ENCODE measurements at regions not wholly inside any gene's neighbourhood (a gene's known extent, or its start where the extent isn't known, plus 50 kb on each side); places are given as distances from the start of the nearest gene placed in this dataset.
"Not testable (repeated sequence)": the region's sequence is repeated elsewhere in the genome, so short reads cannot be mapped to it uniquely, and the experiment has no call there.

- Mint-ChIP-seq H3K27ac (ENCODE audit: unreplicated experiment) (no peak overlapping the region), H3K27me3 (ENCODE audit: low read depth, unreplicated experiment) (no peaks in the 10 kb centered on the region), H3K4me1 (ENCODE audit: low read depth, unreplicated experiment) (no peaks in the 10 kb centered on the region), H3K36me3 (ENCODE audit: low read depth, unreplicated experiment) (no peaks in the 10 kb centered on the region), H3K9me3 (ENCODE audit: unreplicated experiment) (no peaks in the 10 kb centered on the region), H3K4me3 (ENCODE audit: unreplicated experiment) (no peak overlapping the region)
- DNase-seq (ENCODE audit: low read depth) = no peak
- no peaks in the 10 kb centered on the region for H3K79me2 ChIP-seq (ENCODE audit: insufficient read depth, low read length)
- no peak for FAIRE-seq
- no peak overlapping the region for H2AFZ ChIP-seq (ENCODE audit: low read depth, low read length)
- TF ChIP-seq EZH2 (IDR thresholded peaks at IDR 0.05; ENCODE audit: insufficient read depth, low read length) = no peak
- no peak for TF ChIP-seq CTCF (IDR thresholded peaks at IDR 0.05; ENCODE audit: insufficient read depth, low read depth, low read length)
- no peak overlapping the region for H3K9ac ChIP-seq (ENCODE audit: low read length)
- H3K4me2 ChIP-seq (ENCODE audit: low read length) = no peak overlapping the region
- H4K20me1 ChIP-seq (ENCODE audit: insufficient read depth, low read length) = no peaks in the 10 kb centered on the region
- H3K27ac ChIP-seq (ENCODE audit: low read depth, low read length) = no peak overlapping the region
- no peak overlapping the region for H3K4me3 ChIP-seq (ENCODE audit: insufficient read depth, low read depth, low read length)
- H3K36me3 ChIP-seq (ENCODE audit: insufficient read depth, low read length) = no peaks in the 10 kb centered on the region
- no peaks in the 10 kb centered on the region for H3K27me3 ChIP-seq (ENCODE audit: insufficient read depth, low read length)
- no peaks in the 10 kb centered on the region for H3K9me3 ChIP-seq (ENCODE audit: insufficient read depth, low read depth, low read length)
- H3K4me1 ChIP-seq (ENCODE audit: insufficient read depth, low read length) = peaks cover 3% of the 10 kb centered on the region
Observed at GRCh38 chr4:79820427-79820826, 252.6 kb downstream of the ANTXR2 start.

- H2AFZ ChIP-seq (ENCODE audit: low read depth, low read length); H3K36me3 ChIP-seq (ENCODE audit: insufficient read depth, low read length); H3K4me1 Mint-ChIP-seq (ENCODE audit: low read depth, unreplicated experiment); H3K27ac Mint-ChIP-seq (ENCODE audit: unreplicated experiment); H3K36me3 Mint-ChIP-seq (ENCODE audit: low read depth, unreplicated experiment); H3K4me3 Mint-ChIP-seq (ENCODE audit: unreplicated experiment); H3K9me3 Mint-ChIP-seq (ENCODE audit: unreplicated experiment); H3K9ac ChIP-seq (ENCODE audit: low read length); H4K20me1 ChIP-seq (ENCODE audit: insufficient read depth, low read length); H3K27ac ChIP-seq (ENCODE audit: low read depth, low read length); DNase-seq (ENCODE audit: low read depth); FAIRE-seq; H3K4me3 ChIP-seq (ENCODE audit: insufficient read depth, low read depth, low read length); H3K27me3 Mint-ChIP-seq (ENCODE audit: low read depth, unreplicated experiment); H3K4me1 ChIP-seq (ENCODE audit: insufficient read depth, low read length); H3K79me2 ChIP-seq (ENCODE audit: insufficient read depth, low read length); H3K27me3 ChIP-seq (ENCODE audit: insufficient read depth, low read length); H3K9me3 ChIP-seq (ENCODE audit: insufficient read depth, low read depth, low read length); H3K4me2 ChIP-seq (ENCODE audit: low read length): not testable (repeated sequence)
Observed at GRCh38 chr4:79807933-79808332, 265.1 kb downstream of the ANTXR2 start.

GRCh38 chr4:79798047-79798446, 275.0 kb downstream of the ANTXR2 start:
- no peaks in the 10 kb centered on the region for H3K27me3 Mint-ChIP-seq (ENCODE audit: low read depth, unreplicated experiment)
- H3K4me3 ChIP-seq (ENCODE audit: insufficient read depth, low read depth, low read length) = no peak overlapping the region
- no peak overlapping the region for H3K4me2 ChIP-seq (ENCODE audit: low read length)
- TF ChIP-seq CTCF (IDR thresholded peaks at IDR 0.05; ENCODE audit: insufficient read depth, low read depth, low read length) (no peak), EZH2 (IDR thresholded peaks at IDR 0.05; ENCODE audit: insufficient read depth, low read length) (no peak)
- no peaks in the 10 kb centered on the region for H3K36me3 ChIP-seq (ENCODE audit: insufficient read depth, low read length)
- peaks cover 2% of the 10 kb centered on the region for H3K9me3 Mint-ChIP-seq (ENCODE audit: unreplicated experiment)
- no peak overlapping the region for H3K27ac ChIP-seq (ENCODE audit: low read depth, low read length)
- H3K36me3 Mint-ChIP-seq (ENCODE audit: low read depth, unreplicated experiment) = no peaks in the 10 kb centered on the region
- H2AFZ ChIP-seq (ENCODE audit: low read depth, low read length) = no peak overlapping the region
- no peak overlapping the region for H3K27ac Mint-ChIP-seq (ENCODE audit: unreplicated experiment)
- FAIRE-seq (no peak), DNase-seq (ENCODE audit: low read depth) (no peak)
- H3K27me3 ChIP-seq (ENCODE audit: insufficient read depth, low read length) = no peaks in the 10 kb centered on the region
- no peaks in the 10 kb centered on the region for H4K20me1 ChIP-seq (ENCODE audit: insufficient read depth, low read length)
- no peaks in the 10 kb centered on the region for H3K4me1 ChIP-seq (ENCODE audit: insufficient read depth, low read length)
- no peak overlapping the region for H3K4me3 Mint-ChIP-seq (ENCODE audit: unreplicated experiment)
- H3K9ac ChIP-seq (ENCODE audit: low read length) = no peak overlapping the region
- H3K9me3 ChIP-seq (ENCODE audit: insufficient read depth, low read depth, low read length) = no peaks in the 10 kb centered on the region
- H3K4me1 Mint-ChIP-seq (ENCODE audit: low read depth, unreplicated experiment) = no peaks in the 10 kb centered on the region
- no peaks in the 10 kb centered on the region for H3K79me2 ChIP-seq (ENCODE audit: insufficient read depth, low read length)

Data from astrocyte (in vitro differentiated cells and primary cell).